PC-9 (cell line): ENCODE measurements at regions not wholly inside any gene's neighbourhood (a gene's known extent, or its start where the extent isn't known, plus 50 kb on each side); places are given as distances from the start of the nearest gene placed in this dataset.

Experiments
- BruUV-seq: library from RNA; stranded (reverse); fragments of 400-500 nt; replicated peaks from 2 replicates; lab custom pipeline; 2021; lab: Mats Ljungman, UMichigan
- CTCF ChIA-PET: fragments of 300-600 bp; sonication (Branson Sonifier 250); formaldehyde crosslinking; loops from one replicate; lab custom pipeline; 2022; ENCODE audit warnings: antibody characterized with exemption; lab: Charles Lee
- POLR2A ChIA-PET: fragments of 300-600 bp; sonication (Branson Sonifier 250); formaldehyde crosslinking; loops from one replicate; lab custom pipeline; 2022; ENCODE audit warnings: antibody characterized with exemption; ENCODE audit not compliant: unreplicated experiment; lab: Charles Lee
- DNase-seq, 2 experiments: peaks; one replicate each; pipeline versions ENCODE4 v3.0.0 to v3.0.0-alpha.2; 2015 to 2022; ENCODE audit warnings: mixed read lengths in 1 of 2
- H2AFZ ChIP-seq: fragments of 200-600 bp; sonication (generic); 2 replicates; pipeline ENCODE4 v1.8.1; 2017; ENCODE audit warnings: antibody characterized with exemption
- H3F3A ChIP-seq: fragments of 200-600 bp; sonication (generic); 2 replicates; pipeline ENCODE4 v1.8.1; 2017; ENCODE audit warnings: antibody characterized with exemption, mild to moderate bottlenecking, low read depth; ENCODE audit not compliant: insufficient read depth
- H3K27ac ChIP-seq: fragments of 200-600 bp; sonication (generic); 2 replicates; pipeline ENCODE4 v1.6.1; 2016; ENCODE audit warnings: mixed run types
- H3K27me3 ChIP-seq: fragments of 200-600 bp; sonication (generic); 2 replicates; pipeline ENCODE4 v1.6.1; 2016; ENCODE audit warnings: low read depth, mixed run types; ENCODE audit not compliant: insufficient read depth
- H3K36me3 ChIP-seq: fragments of 200-600 bp; sonication (generic); 2 replicates; pipeline ENCODE4 v1.6.1; 2016; ENCODE audit warnings: low read depth, mixed run types
- H3K4me1 ChIP-seq: fragments of 200-600 bp; sonication (generic); replicated peaks from 2 replicates; pipeline ENCODE4 v1.6.1; 2016; ENCODE audit warnings: mixed run types; ENCODE audit not compliant: insufficient read depth
- H3K4me2 ChIP-seq: fragments of 200-600 bp; sonication (generic); 2 replicates; pipeline ENCODE4 v1.6.1; 2017; ENCODE audit warnings: mixed run types
- H3K4me3 ChIP-seq: fragments of 200-600 bp; sonication (generic); 2 replicates; pipeline ENCODE4 v1.6.1; 2016; ENCODE audit warnings: mixed run types
- H3K79me2 ChIP-seq: fragments of 200-600 bp; sonication (generic); 2 replicates; pipeline ENCODE4 v1.6.1; 2017; ENCODE audit warnings: low read depth, mixed run types
- H3K9me2 ChIP-seq: fragments of 200-600 bp; sonication (generic); 2 replicates; pipeline ENCODE4 v1.8.1; 2017; ENCODE audit warnings: mild to moderate bottlenecking; ENCODE audit not compliant: insufficient read depth
- H3K9me3 ChIP-seq: fragments of 200-600 bp; sonication (generic); 2 replicates; pipeline ENCODE4 v1.8.1; 2016; ENCODE audit warnings: low read depth; ENCODE audit not compliant: insufficient read depth
- H4K20me1 ChIP-seq: fragments of 200-600 bp; sonication (generic); 2 replicates; pipeline ENCODE4 v1.8.1; 2017; ENCODE audit not compliant: insufficient read depth
- CTCF ChIP-seq: fragments of 200-600 bp; sonication (generic); conservative IDR thresholded peaks from 2 replicates; pipeline ENCODE4 v1.6.1; 2017; ENCODE audit warnings: mixed run types, antibody characterized with exemption, mild to moderate bottlenecking, moderate library complexity
- EZH2 ChIP-seq: fragments of 200-600 bp; sonication (generic); IDR thresholded peaks from 2 replicates; pipeline ENCODE4 v1.8.0; 2017; ENCODE audit warnings: antibody characterized with exemption, low read depth
- intact Hi-C: fragments of 100-400 bp; cut with micrococcal nuclease; formaldehyde crosslinking; loops from one replicate; pipeline ENCODE4 v1.10.0; 2022; ENCODE audit not compliant: unreplicated experiment

- no peak for DNase-seq
- Histone ChIP-seq H3K4me2 (no peak overlapping the region), H3K9me2 (no peaks in the 10 kb centered on the region), H3K79me2 (no peaks in the 10 kb centered on the region), H3K27ac (no peak overlapping the region), H3K4me3 (no peak overlapping the region), H4K20me1 (no peaks in the 10 kb centered on the region), H3K4me1 (no peaks in the 10 kb centered on the region), H3F3A (no peaks in the 10 kb centered on the region), H2AFZ (no peak overlapping the region), H3K27me3 (no peaks in the 10 kb centered on the region), H3K36me3 (no peaks in the 10 kb centered on the region), H3K9me3 (no peaks in the 10 kb centered on the region)
- intact Hi-C loops = no loop called here
- ChIA-PET CTCF (no interaction called here), POLR2A (no interaction called here)
- no TSS peak for BruUV-seq
- TF ChIP-seq CTCF = no peak
- TF ChIP-seq EZH2 = no peak
Measured at GRCh38 chr16:72517154-72517553, 345.2 kb upstream of the PMFBP1 start.

GRCh38 chr16:72511171-72511570 lies 339.2 kb upstream of the PMFBP1 start:
- H3K9me2 ChIP-seq = no peaks in the 10 kb centered on the region

GRCh38 chr16:72508191-72508590 lies 336.2 kb upstream of the PMFBP1 start:
- Histone ChIP-seq H4K20me1 (no peaks in the 10 kb centered on the region), H3K36me3 (no peaks in the 10 kb centered on the region), H3K79me2 (no peaks in the 10 kb centered on the region), H3F3A (no peaks in the 10 kb centered on the region), H3K27me3 (no peaks in the 10 kb centered on the region), H3K9me2 (no peaks in the 10 kb centered on the region), H3K9me3 (no peaks in the 10 kb centered on the region), H3K4me1 (no peaks in the 10 kb centered on the region), H3K4me2 (no peak overlapping the region), H2AFZ (no peak overlapping the region), H3K27ac (no peak overlapping the region), H3K4me3 (no peak overlapping the region)
- ChIA-PET POLR2A (no interaction called here), CTCF (no interaction called here)
- TF ChIP-seq CTCF (no peak), EZH2 (no peak)
- intact Hi-C loops = no loop called here
- DNase-seq = no peak
- no TSS peak for BruUV-seq

More at GRCh38 chr16:72511171-72511570, 339.2 kb upstream of the PMFBP1 start:
- no peaks in the 10 kb centered on the region for H3K27me3 ChIP-seq
- no peaks in the 10 kb centered on the region for H3K4me1 ChIP-seq
- intact Hi-C loops = no loop called here
- DNase-seq = no peak
- TF ChIP-seq CTCF = no peak
- TF ChIP-seq EZH2 = no peak
- no peak overlapping the region for H2AFZ ChIP-seq
- H3K79me2 ChIP-seq = no peaks in the 10 kb centered on the region
- no peaks in the 10 kb centered on the region for H3K9me3 ChIP-seq
- H3K4me3 ChIP-seq = no peak overlapping the region
- H3F3A ChIP-seq = no peaks in the 10 kb centered on the region
- BruUV-seq = no TSS peak
- H4K20me1 ChIP-seq = no peaks in the 10 kb centered on the region
- H3K4me2 ChIP-seq = no peak overlapping the region
- H3K27ac ChIP-seq = no peak overlapping the region
- CTCF ChIA-PET = no interaction called here
- no peaks in the 10 kb centered on the region for H3K36me3 ChIP-seq
- POLR2A ChIA-PET = no interaction called here
